ENCODE measurements at regions not wholly inside any gene's neighbourhood (a gene's known extent, or its start where the extent isn't known, plus 50 kb on each side); places are given as distances from the start of the nearest gene placed in this dataset.

DNA sequence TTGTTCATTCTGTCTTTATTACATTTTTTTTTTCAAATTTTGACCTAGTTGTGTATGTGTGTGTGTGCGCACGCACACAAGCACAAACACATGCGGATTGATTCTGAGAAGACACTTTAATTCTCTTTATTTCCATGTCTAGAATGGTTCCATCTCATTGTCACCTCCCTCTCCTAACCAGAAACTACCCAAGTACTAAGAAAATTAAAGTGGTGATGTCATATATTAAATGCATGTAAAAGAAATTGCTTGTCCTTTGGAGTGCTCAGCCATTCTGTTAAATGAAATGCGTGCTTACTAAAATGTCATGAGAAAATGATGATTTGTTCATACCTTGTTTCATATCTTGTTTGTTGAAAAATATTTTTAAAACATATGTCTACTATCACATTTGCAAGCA lies 1297.0 kb upstream of the TENM3 start:
- TF ChIP-seq, protein P1, sequence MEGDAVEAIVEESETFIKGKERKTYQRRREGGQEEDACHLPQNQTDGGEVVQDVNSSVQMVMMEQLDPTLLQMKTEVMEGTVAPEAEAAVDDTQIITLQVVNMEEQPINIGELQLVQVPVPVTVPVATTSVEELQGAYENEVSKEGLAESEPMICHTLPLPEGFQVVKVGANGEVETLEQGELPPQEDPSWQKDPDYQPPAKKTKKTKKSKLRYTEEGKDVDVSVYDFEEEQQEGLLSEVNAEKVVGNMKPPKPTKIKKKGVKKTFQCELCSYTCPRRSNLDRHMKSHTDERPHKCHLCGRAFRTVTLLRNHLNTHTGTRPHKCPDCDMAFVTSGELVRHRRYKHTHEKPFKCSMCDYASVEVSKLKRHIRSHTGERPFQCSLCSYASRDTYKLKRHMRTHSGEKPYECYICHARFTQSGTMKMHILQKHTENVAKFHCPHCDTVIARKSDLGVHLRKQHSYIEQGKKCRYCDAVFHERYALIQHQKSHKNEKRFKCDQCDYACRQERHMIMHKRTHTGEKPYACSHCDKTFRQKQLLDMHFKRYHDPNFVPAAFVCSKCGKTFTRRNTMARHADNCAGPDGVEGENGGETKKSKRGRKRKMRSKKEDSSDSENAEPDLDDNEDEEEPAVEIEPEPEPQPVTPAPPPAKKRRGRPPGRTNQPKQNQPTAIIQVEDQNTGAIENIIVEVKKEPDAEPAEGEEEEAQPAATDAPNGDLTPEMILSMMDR (IDR thresholded peaks at IDR 0.05): no peak
- TF ChIP-seq POLR2AphosphoS5 (IDR thresholded peaks at IDR 0.05): no peak
- TF ChIP-seq POLR2A (IDR thresholded peaks at IDR 0.05): no peak
- TF ChIP-seq EP300 (IDR thresholded peaks at IDR 0.05): no peak
